NCI-H2081 (cell line): ENCODE measurements at regions not wholly inside any gene's neighbourhood (a gene's known extent, or its start where the extent isn't known, plus 50 kb on each side); places are given as distances from the start of the nearest gene placed in this dataset.
A peak's percentile ranks its signal among the peaks of the same experiment; 100 is the strongest.
"Not testable (repeated sequence)": the region's sequence is repeated elsewhere in the genome, so short reads cannot be mapped to it uniquely, and the experiment has no call there.

Source experiments
- DNase-seq, 2 experiments: peaks; one replicate each; lab custom pipeline; 2025; lab: John Stamatoyannopoulos, UW

DNA sequence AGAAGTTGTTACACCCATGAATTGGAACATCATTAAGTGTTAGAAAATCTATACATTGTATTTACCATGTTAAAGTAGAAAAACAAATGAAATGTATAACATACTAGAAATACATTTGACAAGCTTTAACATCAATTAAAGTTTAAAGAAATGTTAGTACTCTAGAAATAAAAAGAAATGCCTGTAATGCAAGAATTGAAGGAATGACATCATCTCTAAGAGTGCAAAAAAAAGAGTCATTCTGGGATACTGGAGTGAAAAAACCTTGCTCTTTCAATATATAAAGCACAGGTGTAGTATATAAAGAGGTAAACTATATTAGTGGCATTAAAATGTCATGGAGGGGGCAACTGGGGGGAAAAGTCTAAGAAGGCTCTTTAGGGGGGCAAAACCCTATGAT, 210.8 kb upstream of the PLD5 start:
- no peak for DNase-seq

DNA sequence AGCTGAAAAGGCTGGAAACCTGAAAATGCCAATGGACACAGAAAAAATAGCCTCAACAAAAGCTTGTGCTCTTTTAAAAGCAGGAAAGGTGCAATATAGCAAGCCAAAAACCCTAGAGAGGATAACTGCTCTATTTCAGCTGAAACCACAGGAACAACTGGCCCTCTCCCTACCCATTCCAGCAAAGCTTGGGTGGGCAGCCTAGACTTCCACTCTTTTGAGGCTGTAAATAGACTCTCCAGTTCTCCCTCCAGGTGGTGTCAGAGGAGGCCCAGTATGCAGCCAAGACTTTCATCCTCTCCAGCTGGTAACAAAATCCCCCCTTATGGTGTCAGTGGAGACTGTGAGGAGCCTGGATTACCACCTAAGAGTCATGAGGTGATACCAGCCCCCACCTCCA, 206.9 kb upstream of the PLD5 start:
- DNase-seq: no peak

- no peak for DNase-seq
Measured at GRCh38 chr1:242728696-242729095, 204.2 kb upstream of the PLD5 start.

- no peak for DNase-seq
Measured at GRCh38 chr1:242723044-242723716, 198.7 kb upstream of the PLD5 start.

- no peak for DNase-seq
Measured at GRCh38 chr1:242718967-242719366, 194.5 kb upstream of the PLD5 start.

GRCh38 chr1:242712248-242712647, 187.8 kb upstream of the PLD5 start:
- no peak for DNase-seq

- DNase-seq: no peak
Measured at GRCh38 chr1:242710847-242711246, 186.3 kb upstream of the PLD5 start.

- DNase-seq: peak in 1 of 2 experiments; percentile 46
Measured at GRCh38 chr1:242710286-242710685, 185.8 kb upstream of the PLD5 start.

- DNase-seq: no peak
Measured at GRCh38 chr1:242703467-242703866, 179.0 kb upstream of the PLD5 start.

GRCh38 chr1:242692988-242693387, 168.5 kb upstream of the PLD5 start:
- no peak for DNase-seq

- no peak for DNase-seq
Measured at GRCh38 chr1:242691610-242691945, 167.1 kb upstream of the PLD5 start.

DNA sequence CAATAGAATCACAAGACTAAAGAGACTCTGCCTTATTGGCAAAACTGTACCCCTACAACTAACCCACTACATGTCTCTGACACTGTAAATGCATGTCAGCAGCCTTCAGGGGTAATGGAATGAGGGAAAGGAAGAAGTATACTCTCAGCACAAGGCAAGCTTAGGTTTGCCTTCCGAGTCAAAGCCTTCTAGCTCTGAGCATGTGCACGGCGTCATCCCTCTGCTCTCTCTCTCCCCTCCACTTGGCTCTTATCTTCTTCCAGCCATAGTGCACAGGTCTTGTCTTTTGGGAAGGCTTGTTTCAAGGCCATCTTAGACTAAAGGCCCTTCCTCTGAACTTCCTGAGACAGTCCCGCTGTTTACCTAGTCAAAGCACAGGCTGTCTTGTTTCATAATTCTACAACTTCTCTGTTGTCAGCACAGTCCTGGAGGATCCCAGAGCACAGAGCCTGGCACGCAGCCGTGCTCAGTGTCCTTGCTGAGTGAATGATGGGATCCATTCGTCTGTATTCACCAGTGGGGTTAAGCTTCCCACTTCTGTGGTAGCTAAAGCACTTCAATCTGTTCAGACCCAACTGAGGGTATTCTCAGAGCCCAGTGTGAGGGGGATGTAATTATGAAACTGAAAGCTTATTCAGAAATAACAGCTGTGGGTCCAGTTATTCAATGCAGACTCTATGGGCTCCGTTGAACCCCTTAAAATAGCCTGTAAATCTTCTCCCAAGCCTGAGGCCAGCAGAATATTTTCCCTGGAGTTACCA, 166.5 kb upstream of the PLD5 start:
- DNase-seq: no peak

GRCh38 chr1:242689378-242689777, 164.9 kb upstream of the PLD5 start:
- no peak for DNase-seq

DNA sequence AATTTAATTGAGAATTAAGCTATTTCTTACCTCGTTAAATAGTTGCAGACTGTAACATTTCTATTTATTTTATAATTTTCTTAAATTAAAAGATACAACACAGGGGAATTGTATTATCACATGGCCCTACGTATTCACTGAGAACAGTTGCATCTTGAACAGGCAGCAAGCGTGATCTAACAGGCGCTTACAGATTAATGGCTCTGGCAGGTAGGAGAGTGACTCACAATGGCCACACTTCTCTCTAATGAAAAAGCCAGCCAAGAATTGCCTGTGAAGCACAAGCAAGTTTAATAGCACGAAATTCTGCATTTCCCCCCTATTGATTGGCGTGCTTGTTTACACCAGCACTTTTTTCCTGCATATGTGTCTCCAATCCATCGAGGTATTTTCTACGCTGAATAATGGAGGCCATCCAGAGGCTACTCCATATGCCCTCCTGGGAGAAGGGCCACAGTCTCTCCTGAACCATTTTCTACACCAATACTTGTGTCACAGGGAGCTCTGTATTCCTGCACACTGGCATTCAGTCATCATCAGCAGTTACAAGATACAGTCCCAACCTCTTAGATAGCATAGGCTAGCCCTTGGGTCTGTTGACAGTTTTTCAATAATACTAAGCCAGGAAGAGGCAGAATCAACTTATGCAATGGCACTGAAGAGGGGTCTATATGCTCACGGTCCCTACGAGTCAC, 150.6 kb upstream of the PLD5 start:
- DNase-seq: no peak

DNA sequence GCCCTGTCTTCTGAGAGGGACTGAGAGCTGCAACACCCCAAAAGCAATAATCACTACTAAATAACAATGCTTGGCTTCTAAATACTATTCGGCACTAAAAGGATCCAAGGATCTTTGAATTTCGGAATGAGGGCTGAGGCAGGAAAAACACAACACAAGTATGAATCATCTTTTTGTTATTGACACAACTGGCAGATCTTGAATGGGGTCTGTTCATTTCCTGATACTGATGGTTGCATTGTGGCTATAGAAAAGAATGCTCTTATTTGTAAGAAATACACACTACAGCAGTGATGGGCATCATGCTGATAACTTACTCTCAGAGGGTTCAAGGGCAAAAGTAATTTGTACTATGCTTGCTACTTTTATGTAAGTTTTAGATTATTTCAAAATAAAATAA, 149.2 kb upstream of the PLD5 start:
- DNase-seq: no peak

DNA sequence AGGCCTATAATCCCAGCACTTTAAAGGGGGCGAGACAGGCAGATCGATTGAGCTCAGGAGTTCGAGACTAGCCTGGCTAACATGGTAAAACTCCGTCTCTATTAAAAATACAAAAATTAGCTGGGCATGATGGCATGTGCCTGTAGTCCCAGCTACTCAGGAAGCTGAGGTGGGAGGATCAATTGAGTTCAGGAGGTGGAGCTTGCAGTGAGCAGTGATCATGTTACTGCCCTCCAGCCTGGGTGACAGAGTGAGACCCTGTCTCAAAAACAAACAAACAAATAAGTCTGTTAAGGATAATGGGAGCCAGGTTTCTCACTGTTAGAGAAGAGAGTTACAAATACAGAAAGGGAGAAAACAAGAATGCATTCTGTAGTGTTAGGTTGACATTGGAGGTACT, 148.7 kb upstream of the PLD5 start:
- DNase-seq: not testable (repeated sequence)

DNA sequence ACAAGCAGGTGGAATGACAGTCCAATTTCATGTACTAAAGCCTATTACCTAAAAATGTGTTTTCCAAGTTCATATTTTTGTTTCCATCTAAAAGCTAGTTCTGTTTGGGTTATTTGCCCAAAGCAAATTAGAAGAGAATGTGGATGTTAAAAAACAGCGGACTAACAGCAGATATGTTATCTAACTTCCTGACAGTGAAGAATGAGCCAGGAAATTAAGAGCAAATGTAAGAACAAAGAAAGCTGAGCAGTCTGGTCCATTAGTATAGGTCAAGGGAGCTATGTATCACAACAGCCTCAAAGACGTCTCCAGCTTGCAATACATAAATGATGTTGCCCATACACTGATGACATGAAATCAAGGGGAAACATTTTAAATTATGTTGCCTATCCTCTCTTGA, 145.5 kb upstream of the PLD5 start:
- no peak for DNase-seq

GRCh38 chr1:242662886-242663285, 138.4 kb upstream of the PLD5 start:
- peak; percentile 28 to 60 for DNase-seq

GRCh38 chr1:242653772-242654171, 129.3 kb upstream of the PLD5 start:
- DNase-seq: not testable (repeated sequence)

DNA sequence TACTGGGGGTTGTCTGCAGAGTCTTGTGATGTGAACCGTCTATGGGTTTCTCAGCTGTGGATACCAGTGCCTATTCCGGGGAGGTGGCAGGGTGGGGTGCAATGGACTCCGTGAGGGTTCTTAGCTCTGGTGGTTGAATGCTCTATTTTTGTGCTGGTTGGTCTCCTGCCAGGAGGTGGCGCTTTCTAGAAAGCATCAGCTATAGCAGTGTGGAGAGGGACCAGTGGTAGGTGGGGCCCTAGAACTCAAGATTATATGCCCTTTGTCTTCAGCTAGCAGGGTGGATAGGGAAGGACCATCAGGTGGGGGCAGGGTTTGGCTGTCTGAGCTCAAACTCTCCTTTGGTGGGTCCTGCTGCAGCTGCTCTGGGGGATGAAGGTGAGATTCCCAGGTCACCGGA, 127.3 kb upstream of the PLD5 start:
- peak; percentile 24 to 48 for DNase-seq

DNA sequence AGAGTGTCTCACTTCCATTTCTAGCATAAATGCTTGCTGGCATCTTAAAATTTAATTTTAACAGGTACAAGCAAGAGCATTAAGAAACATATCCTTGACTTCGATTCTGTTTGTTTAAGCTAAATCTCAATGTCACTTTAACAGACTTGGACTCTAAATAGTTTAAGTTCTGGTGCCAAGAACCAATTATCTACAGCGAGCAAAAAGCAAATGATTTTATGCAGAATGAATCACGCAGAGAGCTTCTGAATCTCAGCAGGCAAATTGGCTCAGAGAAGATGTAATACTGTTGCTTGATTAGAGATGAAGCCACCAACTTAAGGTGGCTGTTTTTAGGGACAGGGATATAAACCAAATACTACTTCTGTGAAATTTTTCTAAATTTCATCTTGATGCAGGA, 117.0 kb upstream of the PLD5 start:
- DNase-seq: peak in 1 of 2 experiments; percentile 22

DNA sequence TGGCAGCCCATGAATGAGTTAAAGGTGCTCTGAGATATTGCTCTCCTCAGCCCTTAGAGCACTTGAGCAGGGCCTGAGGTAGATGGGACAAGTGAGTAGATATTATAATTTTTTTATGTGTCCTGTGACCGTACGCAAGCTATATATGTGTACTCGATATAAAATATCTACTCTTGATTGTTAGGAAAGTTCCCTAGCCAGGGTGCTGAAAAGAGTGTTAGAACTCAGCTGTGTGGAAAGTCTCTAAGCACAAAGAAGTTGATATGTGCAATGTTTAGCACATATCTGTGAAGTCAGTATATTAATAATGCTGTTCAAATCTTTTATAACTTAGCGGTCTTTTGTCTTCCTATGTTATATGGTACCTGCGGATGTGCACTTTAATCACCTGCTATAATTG, 114.6 kb upstream of the PLD5 start:
- no peak for DNase-seq

DNA sequence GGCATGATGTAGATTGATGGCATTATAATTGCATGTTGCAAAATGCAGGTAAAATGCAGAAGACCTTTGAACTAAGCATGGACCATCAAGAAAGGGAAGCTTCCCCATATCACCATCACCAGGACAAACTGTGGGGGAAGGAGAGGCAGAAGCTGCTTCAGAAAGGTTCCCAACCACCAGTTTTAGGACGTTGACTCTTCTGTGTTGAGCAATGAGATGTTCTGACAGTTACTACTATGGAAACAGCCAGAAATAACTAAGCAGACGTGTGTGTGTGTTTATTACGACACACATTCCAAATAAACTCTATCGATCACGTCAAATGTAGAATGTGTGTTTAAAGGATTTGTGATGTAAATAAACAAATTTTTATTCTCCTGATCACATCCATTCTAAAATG, 110.2 kb upstream of the PLD5 start:
- no peak for DNase-seq
